H1 (cell line): ENCODE measurements at regions not wholly inside any gene's neighbourhood (a gene's known extent, or its start where the extent isn't known, plus 50 kb on each side); places are given as distances from the start of the nearest gene placed in this dataset.

Experiments used
- CTCF ChIA-PET: fragments of 300-600 bp; sonication (Branson Sonifier 250); formaldehyde crosslinking; loops from one replicate; lab custom pipeline; 2021; ENCODE audit not compliant: partially characterized antibody; lab: Charles Lee
- POLR2A ChIA-PET: fragments of 300-600 bp; sonication (Branson Sonifier 250); formaldehyde crosslinking; loops from one replicate; lab custom pipeline; 2021; ENCODE audit warnings: inconsistent platforms; ENCODE audit not compliant: partially characterized antibody; lab: Charles Lee
- DNase-seq, 2 experiments: peaks; one replicate each; pipeline versions ENCODE4 v3.0.0 to v3.0.0-alpha.2; 2010 to 2022; ENCODE audit warnings: low spot score in 2 of 2, low read depth in 1 of 2, mixed read lengths in 1 of 2
- FAIRE-seq: peaks from 2 replicates; lab custom pipeline; 2011; peaks lifted over from hg19 to GRCh38; lab: Jason Lieb, UNC
- H2AFZ ChIP-seq: 2 replicates; pipeline ENCODE4 v1.8.1; 2012; ENCODE audit warnings: low read length, inconsistent platforms
- H2AK5ac ChIP-seq: 2 replicates; pipeline ENCODE4 v1.6.1; 2013; ENCODE audit warnings: low read depth, low read length
- H2BK120ac ChIP-seq: replicated peaks from 2 replicates; pipeline ENCODE3; 2013; ENCODE audit warnings: low read depth, low read length, inconsistent platforms
- H2BK12ac ChIP-seq: 2 replicates; pipeline ENCODE4 v1.6.1; 2013; ENCODE audit warnings: low read depth, low read length
- H2BK15ac ChIP-seq: 2 replicates; pipeline ENCODE4 v1.6.1; 2013; ENCODE audit warnings: low read length
- H2BK20ac ChIP-seq: 2 replicates; pipeline ENCODE4 v1.6.1; 2013; ENCODE audit warnings: low read length
- H2BK5ac ChIP-seq: 2 replicates; pipeline ENCODE4 v1.6.1; 2013; ENCODE audit warnings: low read depth, low read length
- H3K14ac ChIP-seq: 2 replicates; pipeline ENCODE4 v1.6.1; 2013; ENCODE audit warnings: inconsistent platforms; ENCODE audit not compliant: insufficient read length
- H3K18ac ChIP-seq: 2 replicates; pipeline ENCODE4 v1.6.1; 2013; ENCODE audit warnings: low read length; ENCODE audit errors: extremely low read depth
- H3K23ac ChIP-seq: 2 replicates; pipeline ENCODE4 v1.6.1; 2013; ENCODE audit warnings: inconsistent platforms; ENCODE audit not compliant: insufficient read length
- H3K23me2 ChIP-seq: 2 replicates; pipeline ENCODE4 v1.6.1; 2013; ENCODE audit warnings: low read depth, low read length
- H3K27ac ChIP-seq: 2 replicates; pipeline ENCODE4 v1.6.1; 2011; ENCODE audit warnings: low read depth, low read length, inconsistent platforms
- H3K27me3 ChIP-seq, 4 experiments: replicated peaks in 1 of 4; 1 replicate in 1 of 4; 2 replicates in 3 of 4; pipeline versions ENCODE4 v1.6.1 to v1.8.1; 2011 to 2013; ENCODE audit warnings: low read length in 3 of 4, mild to moderate bottlenecking in 3 of 4, inconsistent platforms in 2 of 4, mixed read lengths in 2 of 4, moderate library complexity in 1 of 4; ENCODE audit not compliant: control insufficient read depth in 3 of 4, insufficient read depth in 3 of 4; ENCODE audit errors: extremely low read depth in 1 of 4
- H3K36me3 ChIP-seq, 4 experiments: 2 replicates each; pipeline versions ENCODE4 v1.6.1 to v1.8.1; 2011 to 2013; ENCODE audit warnings: mild to moderate bottlenecking in 4 of 4, low read length in 3 of 4, moderate library complexity in 2 of 4, control low read depth in 1 of 4, inconsistent platforms in 1 of 4; ENCODE audit not compliant: insufficient read depth in 4 of 4, control insufficient read depth in 2 of 4
- H3K4ac ChIP-seq: replicated peaks from 2 replicates; pipeline ENCODE3; 2013; ENCODE audit warnings: low read length, low read depth, mixed read lengths, inconsistent platforms; ENCODE audit not compliant: insufficient read length
- H3K4me1 ChIP-seq, 4 experiments: replicated peaks in 1 of 4; 1 replicate in 1 of 4; 2 replicates in 3 of 4; pipeline versions ENCODE4 v1.6.1 to v1.8.1; 2011 to 2013; ENCODE audit warnings: low read length in 3 of 4, inconsistent platforms in 2 of 4, mixed read lengths in 1 of 4; ENCODE audit not compliant: insufficient read depth in 4 of 4, control insufficient read depth in 3 of 4
- H3K4me2 ChIP-seq, 2 experiments: 2 replicates each; pipeline versions ENCODE4 v1.6.1 to v1.8.1; 2011 to 2013; ENCODE audit warnings: low read depth in 2 of 2, low read length in 2 of 2, control low read depth in 1 of 2, inconsistent platforms in 1 of 2, mild to moderate bottlenecking in 1 of 2; ENCODE audit not compliant: insufficient read depth in 1 of 2
- H3K4me3 ChIP-seq, 4 experiments: fragments of 200-600, 300-600 bp in 1 of 4; sonication (generic), shearing (Covaris generic), sonication (Bioruptor Twin) in 1 of 4; 2 replicates each; pipeline versions ENCODE4 v1.5.1 to v1.8.1; 2011 to 2016; ENCODE audit warnings: low read length in 4 of 4, low read depth in 3 of 4, control low read depth in 2 of 4, inconsistent platforms in 2 of 4, mild to moderate bottlenecking in 2 of 4, mixed read lengths in 1 of 4, moderate library complexity in 1 of 4; ENCODE audit not compliant: insufficient read depth in 2 of 4; ENCODE audit errors: extremely low read depth in 1 of 4
- H3K56ac ChIP-seq: replicated peaks from 2 replicates; pipeline ENCODE3; 2013; ENCODE audit warnings: low read depth, mild to moderate bottlenecking, mixed read lengths, low read length, inconsistent platforms; ENCODE audit not compliant: insufficient read length
- H3K79me1 ChIP-seq: 2 replicates; pipeline ENCODE4 v1.6.1; 2013; ENCODE audit warnings: low read depth, low read length, control low read depth
- H3K79me2 ChIP-seq, 2 experiments: 2 replicates each; pipeline versions ENCODE4 v1.6.1 to v1.8.1; 2012 to 2013; ENCODE audit warnings: low read length in 2 of 2, mild to moderate bottlenecking in 2 of 2, inconsistent platforms in 1 of 2; ENCODE audit not compliant: insufficient read depth in 2 of 2, control insufficient read depth in 1 of 2
- H3K9ac ChIP-seq, 4 experiments: replicated peaks in 1 of 4; 1 replicate in 1 of 4; 2 replicates in 3 of 4; pipeline versions ENCODE4 v1.6.1 to v1.8.1; 2011 to 2013; ENCODE audit warnings: low read depth in 3 of 4, low read length in 3 of 4, control low read depth in 2 of 4, mild to moderate bottlenecking in 2 of 4, moderate library complexity in 2 of 4, inconsistent platforms in 1 of 4; ENCODE audit errors: extremely low read depth in 1 of 4
- H3K9me3 ChIP-seq, 2 experiments: 2 replicates each; pipeline versions ENCODE4 v1.6.1 to v1.8.1; 2012 to 2013; ENCODE audit warnings: mild to moderate bottlenecking in 2 of 2, moderate library complexity in 2 of 2, control low read depth in 1 of 2, inconsistent platforms in 1 of 2, low read depth in 1 of 2, low read length in 1 of 2, mixed read lengths in 1 of 2; ENCODE audit not compliant: insufficient read depth in 2 of 2
- H4K20me1 ChIP-seq, 2 experiments: replicated peaks in 1 of 2; 2 replicates each; pipeline versions ENCODE3 to v1.8.1; 2011 to 2013; ENCODE audit warnings: inconsistent platforms in 2 of 2, low read length in 2 of 2, mild to moderate bottlenecking in 1 of 2; ENCODE audit not compliant: insufficient read depth in 2 of 2, control insufficient read depth in 1 of 2
- H4K5ac ChIP-seq: 2 replicates; pipeline ENCODE4 v1.6.1; 2013; ENCODE audit warnings: low read length, low read depth, mixed read lengths, inconsistent platforms; ENCODE audit not compliant: insufficient read length
- H4K8ac ChIP-seq: 2 replicates; pipeline ENCODE4 v1.8.0; 2013; ENCODE audit warnings: mild to moderate bottlenecking, moderate library complexity, low read length, inconsistent platforms; ENCODE audit not compliant: insufficient read depth; ENCODE audit errors: extremely low read depth
- H4K91ac ChIP-seq: replicated peaks from 2 replicates; pipeline ENCODE3; 2013; ENCODE audit warnings: low read length, mixed read lengths, inconsistent platforms; ENCODE audit not compliant: insufficient read length
- ASH2L ChIP-seq: fragments of 200-600, 300-600 bp; sonication (generic); IDR thresholded peaks from one replicate; pipeline ENCODE4 v1.7.1; 2017; ENCODE audit warnings: low read length
- ATF3 ChIP-seq: IDR thresholded peaks from 2 replicates; pipeline ENCODE4 v1.6.1; 2011; ENCODE audit warnings: low read depth, mild to moderate bottlenecking, low read length; ENCODE audit not compliant: insufficient read depth
- CEBPB ChIP-seq: IDR thresholded peaks from 2 replicates; pipeline ENCODE4 v1.6.1; 2012; ENCODE audit warnings: low read depth, low read length
- EZH2 ChIP-seq: fragments of 200-600 bp; sonication (generic); IDR thresholded peaks from 2 replicates; pipeline ENCODE4 v1.7.1; 2012; ENCODE audit warnings: low read depth, mild to moderate bottlenecking, moderate library complexity, low read length, inconsistent platforms; ENCODE audit not compliant: severe bottlenecking
- FOSL1 ChIP-seq: IDR thresholded peaks from 2 replicates; pipeline ENCODE4 v1.6.1; 2011; ENCODE audit warnings: mild to moderate bottlenecking, low read depth, low read length, moderate library complexity; ENCODE audit not compliant: insufficient read depth
- GTF2F1 ChIP-seq: IDR thresholded peaks from 2 replicates; pipeline ENCODE4 v1.6.1; 2012; ENCODE audit warnings: low read depth, low read length, improper control_type of control experiment, borderline replicate concordance
- HDAC6 ChIP-seq: IDR thresholded peaks from one replicate; pipeline ENCODE4 v1.7.1; 2012; ENCODE audit warnings: low read depth, mild to moderate bottlenecking, inconsistent platforms, low read length, moderate library complexity
- KDM5A ChIP-seq: fragments of 200-600 bp; IDR thresholded peaks from 2 replicates; pipeline ENCODE4 v1.7.1; 2012; ENCODE audit warnings: mild to moderate bottlenecking, low read length, inconsistent platforms, mixed read lengths
- NRF1 ChIP-seq: IDR thresholded peaks from 2 replicates; pipeline ENCODE4 v1.6.1; 2011; ENCODE audit warnings: mild to moderate bottlenecking, low read depth, low read length, improper control_type of control experiment
- RFX5 ChIP-seq: IDR thresholded peaks from 2 replicates; pipeline ENCODE4 v1.6.1; 2011; ENCODE audit warnings: low read depth, low read length, improper control_type of control experiment, borderline replicate concordance
- SAP30 ChIP-seq: fragments of 300-600 bp; sonication (generic); IDR thresholded peaks from 2 replicates; pipeline ENCODE4 v1.7.1; 2012; ENCODE audit warnings: low read length, moderate library complexity, mild to moderate bottlenecking, inconsistent platforms; ENCODE audit not compliant: insufficient read depth, insufficient replicate concordance
- SP1 ChIP-seq: IDR thresholded peaks from 2 replicates; pipeline ENCODE4 v1.6.1; 2011; ENCODE audit warnings: low read depth, low read length
- SP4 ChIP-seq: IDR thresholded peaks from 2 replicates; pipeline ENCODE4 v1.6.1; 2012; ENCODE audit warnings: low read length, inconsistent platforms
- SRF ChIP-seq: IDR thresholded peaks from 2 replicates; pipeline ENCODE4 v1.6.1; 2011; ENCODE audit warnings: mild to moderate bottlenecking, low read depth, low read length, moderate library complexity
- TEAD4 ChIP-seq: IDR thresholded peaks from 2 replicates; pipeline ENCODE4 v1.6.1; 2012; ENCODE audit warnings: low read depth, low read length, inconsistent platforms, mixed read lengths
- YY1 ChIP-seq: IDR thresholded peaks from 2 replicates; pipeline ENCODE4 v1.6.1; 2011; ENCODE audit warnings: low read depth, mild to moderate bottlenecking, low read length
- WGBS, 2 experiments: shearing (Covaris generic) in 1 of 2; methylation state at CpG; one replicate each; pipeline versions ENCODE4 v1.1.6 to v1.1.7; 2013 to 2015; ENCODE audit warnings: low lambda C conversion rate in 2 of 2, mixed read lengths in 2 of 2, inconsistent platforms in 1 of 2, low coverage in 1 of 2, missing lambda C conversion rate in 1 of 2; ENCODE audit not compliant: insufficient replicate concordance in 2 of 2, insufficient coverage in 1 of 2, insufficient read length in 1 of 2; ENCODE audit errors: extremely low coverage in 1 of 2, missing lambda C conversion rate in 1 of 2; 5-methylcytosine and 5-hydroxymethylcytosine counted together

- H3K79me1 ChIP-seq = no peaks in the 10 kb centered on the region
- DNase-seq = peak in 1 of 2 experiments; percentile 19
- H2BK20ac ChIP-seq = no peak overlapping the region
- no peak overlapping the region for H3K9ac ChIP-seq
- H3K27me3 ChIP-seq = no peaks in the 10 kb centered on the region
- no peak for FAIRE-seq
- no peak overlapping the region for H2BK12ac ChIP-seq
- no peaks in the 10 kb centered on the region for H3K9me3 ChIP-seq
- no peaks in the 10 kb centered on the region for H3K79me2 ChIP-seq
- H4K91ac ChIP-seq = no peak overlapping the region
- H4K8ac ChIP-seq = no peak overlapping the region
- H4K5ac ChIP-seq = no peak overlapping the region
- no peak overlapping the region for H3K4ac ChIP-seq
- H3K4me3 ChIP-seq = no peak overlapping the region
- no peak overlapping the region for H2BK15ac ChIP-seq
- H3K56ac ChIP-seq = no peak overlapping the region
- no peak overlapping the region for H2BK5ac ChIP-seq
- 84% methylated on average over 5 of the region's 5 CpGs; no CpG with 5 or more reads in 1 of the 2 experiments for WGBS, 2 experiments
- H3K27ac ChIP-seq = no peak overlapping the region
- ChIA-PET CTCF (no interaction called here), POLR2A (no interaction called here)
- H3K36me3 ChIP-seq = no peaks in the 10 kb centered on the region
- peaks cover 0 to 4% (median 2%) of the 10 kb centered on the region in 4 experiments; a peak in 4 of 7 replicates for H3K4me1 ChIP-seq
- H3K23me2 ChIP-seq = no peaks in the 10 kb centered on the region
- H2AK5ac ChIP-seq = no peak overlapping the region
- no peaks in the 10 kb centered on the region for H4K20me1 ChIP-seq
- H3K4me2 ChIP-seq = no peak overlapping the region
- H3K14ac ChIP-seq = no peak overlapping the region
- H3K23ac ChIP-seq = no peak overlapping the region
- H2AFZ ChIP-seq = no peak overlapping the region
- H3K18ac ChIP-seq = no peak overlapping the region
- H2BK120ac ChIP-seq = no peak overlapping the region
- TF ChIP-seq KDM5A = no peak
- no peak for TF ChIP-seq GTF2F1
- TF ChIP-seq ATF3 = no peak
- no peak for TF ChIP-seq YY1
- TF ChIP-seq HDAC6 = no peak
- no peak for TF ChIP-seq EZH2
- TF ChIP-seq CEBPB = no peak
- TF ChIP-seq SP4 = no peak
- TF ChIP-seq NRF1 = no peak
- TF ChIP-seq SP1 = no peak
- TF ChIP-seq FOSL1 = no peak
- no peak for TF ChIP-seq TEAD4
- TF ChIP-seq SRF = no peak
- TF ChIP-seq SAP30 = no peak
- no peak for TF ChIP-seq RFX5
- TF ChIP-seq ASH2L = no peak
Measured at GRCh38 chr22:48391820-48392219, 1435.9 kb downstream of the BRD1 start.
